ENCODE measurements at regions not wholly inside any gene's neighbourhood (a gene's known extent, or its start where the extent isn't known, plus 50 kb on each side); places are given as distances from the start of the nearest gene placed in this dataset.

DNA sequence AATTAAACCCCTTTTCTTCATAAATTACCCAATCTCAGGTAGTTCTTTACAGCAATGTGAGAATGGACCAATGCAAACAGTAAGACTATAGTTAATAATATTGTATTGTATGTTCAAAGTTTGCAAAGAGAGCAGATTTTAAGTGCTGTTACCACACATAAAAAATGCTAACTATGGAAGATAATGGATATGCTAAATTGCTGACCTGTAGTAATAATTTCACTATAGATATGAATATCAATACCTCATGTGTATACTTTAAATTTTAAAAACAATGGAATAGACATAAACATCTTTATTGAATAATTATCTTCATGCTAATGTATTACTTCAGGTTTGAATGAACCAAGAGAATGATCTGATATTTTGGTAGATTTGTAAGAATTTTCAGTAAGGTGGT is 552.4 kb upstream of the CHRM3 start:
- TF ChIP-seq TCF4 (CRISPR knock-in tag; IDR thresholded peaks at IDR 0.05; ENCODE audit: borderline replicate concordance) (no peak), GLIS3 (CRISPR knock-in tag; IDR thresholded peaks at IDR 0.05) (no peak), ZFP30 (CRISPR knock-in tag; IDR thresholded peaks at IDR 0.05) (no peak), ARNTL (CRISPR knock-in tag; IDR thresholded peaks at IDR 0.05; ENCODE audit: borderline replicate concordance, low read depth) (no peak), ZFP3 (CRISPR knock-in tag; IDR thresholded peaks at IDR 0.05) (no peak), ZNF70 (CRISPR knock-in tag; IDR thresholded peaks at IDR 0.05) (no peak), OSR1 (CRISPR knock-in tag; IDR thresholded peaks at IDR 0.05) (no peak)
- TF ChIP-seq, protein P1, sequence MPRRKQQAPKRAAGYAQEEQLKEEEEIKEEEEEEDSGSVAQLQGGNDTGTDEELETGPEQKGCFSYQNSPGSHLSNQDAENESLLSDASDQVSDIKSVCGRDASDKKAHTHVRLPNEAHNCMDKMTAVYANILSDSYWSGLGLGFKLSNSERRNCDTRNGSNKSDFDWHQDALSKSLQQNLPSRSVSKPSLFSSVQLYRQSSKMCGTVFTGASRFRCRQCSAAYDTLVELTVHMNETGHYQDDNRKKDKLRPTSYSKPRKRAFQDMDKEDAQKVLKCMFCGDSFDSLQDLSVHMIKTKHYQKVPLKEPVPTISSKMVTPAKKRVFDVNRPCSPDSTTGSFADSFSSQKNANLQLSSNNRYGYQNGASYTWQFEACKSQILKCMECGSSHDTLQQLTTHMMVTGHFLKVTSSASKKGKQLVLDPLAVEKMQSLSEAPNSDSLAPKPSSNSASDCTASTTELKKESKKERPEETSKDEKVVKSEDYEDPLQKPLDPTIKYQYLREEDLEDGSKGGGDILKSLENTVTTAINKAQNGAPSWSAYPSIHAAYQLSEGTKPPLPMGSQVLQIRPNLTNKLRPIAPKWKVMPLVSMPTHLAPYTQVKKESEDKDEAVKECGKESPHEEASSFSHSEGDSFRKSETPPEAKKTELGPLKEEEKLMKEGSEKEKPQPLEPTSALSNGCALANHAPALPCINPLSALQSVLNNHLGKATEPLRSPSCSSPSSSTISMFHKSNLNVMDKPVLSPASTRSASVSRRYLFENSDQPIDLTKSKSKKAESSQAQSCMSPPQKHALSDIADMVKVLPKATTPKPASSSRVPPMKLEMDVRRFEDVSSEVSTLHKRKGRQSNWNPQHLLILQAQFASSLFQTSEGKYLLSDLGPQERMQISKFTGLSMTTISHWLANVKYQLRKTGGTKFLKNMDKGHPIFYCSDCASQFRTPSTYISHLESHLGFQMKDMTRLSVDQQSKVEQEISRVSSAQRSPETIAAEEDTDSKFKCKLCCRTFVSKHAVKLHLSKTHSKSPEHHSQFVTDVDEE (CRISPR knock-in tag; IDR thresholded peaks at IDR 0.05): no peak

Data from SK-N-SH treated with all-trans-retinoic acid at 6 μM for 48 hours (cell line).